ENCODE measurements at regions not wholly inside any gene's neighbourhood (a gene's known extent, or its start where the extent isn't known, plus 50 kb on each side); places are given as distances from the start of the nearest gene placed in this dataset.

- Mint-ChIP-seq H3K36me3 (ENCODE audit: insufficient read depth, unreplicated experiment) (no peaks in the 10 kb centered on the region), H3K27me3 (ENCODE audit: unreplicated experiment) (peaks cover 44% of the 10 kb centered on the region), H3K27ac (ENCODE audit: unreplicated experiment) (no peak overlapping the region), H3K4me1 (ENCODE audit: low read depth, unreplicated experiment) (no peaks in the 10 kb centered on the region), H3K9me3 (ENCODE audit: low read depth, unreplicated experiment) (no peaks in the 10 kb centered on the region), H3K4me3 (ENCODE audit: low read depth, unreplicated experiment) (no peak overlapping the region)
- intact Hi-C loops (cut with micrococcal nuclease; ENCODE audit: unreplicated experiment): loop anchor here (10.0 kb wide), 1 partner anchor 74 kb away; no protein-coding TSS in a partner anchor
- DNase-seq: no peak
- CTCF ChIA-PET: no interaction called here
- no peak for TF ChIP-seq CTCF (IDR thresholded peaks at IDR 0.05; ENCODE audit: unreplicated experiment)
- BruUV-seq (replicated peaks): no TSS peak
Observed at GRCh38 chr22:22138915-22139314, 105.7 kb upstream of the VPREB1 start.

- DNase-seq: no peak
- Mint-ChIP-seq H3K9me3 (ENCODE audit: low read depth, unreplicated experiment) (no peaks in the 10 kb centered on the region), H3K27me3 (ENCODE audit: unreplicated experiment) (peaks cover 37% of the 10 kb centered on the region), H3K27ac (ENCODE audit: unreplicated experiment) (no peak overlapping the region), H3K4me1 (ENCODE audit: low read depth, unreplicated experiment) (no peaks in the 10 kb centered on the region), H3K36me3 (ENCODE audit: insufficient read depth, unreplicated experiment) (no peaks in the 10 kb centered on the region), H3K4me3 (ENCODE audit: low read depth, unreplicated experiment) (no peak overlapping the region)
- CTCF ChIA-PET: no interaction called here
- intact Hi-C loops (cut with micrococcal nuclease; ENCODE audit: unreplicated experiment): loop anchor here (10.0 kb wide), 1 partner anchor 73 kb away; no protein-coding TSS in a partner anchor
- no TSS peak for BruUV-seq (replicated peaks)
- no peak for TF ChIP-seq CTCF (IDR thresholded peaks at IDR 0.05; ENCODE audit: unreplicated experiment)
Observed at GRCh38 chr22:22137891-22138290, 106.7 kb upstream of the VPREB1 start.

DNA sequence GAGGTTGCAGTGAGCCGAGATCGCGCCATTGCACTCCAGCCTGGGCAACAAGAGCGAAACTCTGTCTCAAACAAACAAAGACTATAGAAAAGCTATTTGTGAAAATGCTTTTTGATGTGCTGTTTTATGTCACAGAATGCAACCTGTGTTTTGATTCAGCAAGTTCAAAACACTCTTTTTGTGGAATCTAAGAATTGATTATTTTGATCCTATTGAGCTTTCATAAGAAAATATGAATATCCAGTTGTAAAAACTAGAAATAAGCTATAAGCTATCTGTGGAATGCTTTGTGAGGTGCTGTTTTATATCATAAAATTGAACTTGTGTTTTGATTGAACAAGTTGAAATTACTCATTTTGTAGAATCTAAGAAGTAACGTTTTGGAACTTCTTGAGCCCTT lies 110.7 kb upstream of the VPREB1 start:
- peaks cover 37% of the 10 kb centered on the region for H3K27me3 Mint-ChIP-seq (ENCODE audit: unreplicated experiment)

GRCh38 chr22:22130953-22131608 lies 113.5 kb upstream of the VPREB1 start:
- Mint-ChIP-seq H3K27me3 (ENCODE audit: unreplicated experiment) (peaks cover 63% of the 10 kb centered on the region), H3K36me3 (ENCODE audit: insufficient read depth, unreplicated experiment) (no peaks in the 10 kb centered on the region), H3K27ac (ENCODE audit: unreplicated experiment) (no peak overlapping the region), H3K9me3 (ENCODE audit: low read depth, unreplicated experiment) (no peaks in the 10 kb centered on the region), H3K4me3 (ENCODE audit: low read depth, unreplicated experiment) (no peak overlapping the region), H3K4me1 (ENCODE audit: low read depth, unreplicated experiment) (no peaks in the 10 kb centered on the region)
- no peak for TF ChIP-seq CTCF (IDR thresholded peaks at IDR 0.05; ENCODE audit: unreplicated experiment)
- no peak for DNase-seq
- CTCF ChIA-PET: interaction anchor here (1.2 kb wide), 1 partner anchor 20 kb away, joined by 3 read pairs; no protein-coding TSS in a partner anchor
- no TSS peak for BruUV-seq (replicated peaks)
- intact Hi-C loops (cut with micrococcal nuclease; ENCODE audit: unreplicated experiment): loop anchor here (10.0 kb wide), 1 partner anchor 66 kb away; no protein-coding TSS in a partner anchor

More for the DNA sequence above, 110.7 kb upstream of the VPREB1 start:
- Mint-ChIP-seq H3K27ac (ENCODE audit: unreplicated experiment) (no peak overlapping the region), H3K9me3 (ENCODE audit: low read depth, unreplicated experiment) (no peaks in the 10 kb centered on the region), H3K4me1 (ENCODE audit: low read depth, unreplicated experiment) (no peaks in the 10 kb centered on the region), H3K4me3 (ENCODE audit: low read depth, unreplicated experiment) (no peak overlapping the region), H3K36me3 (ENCODE audit: insufficient read depth, unreplicated experiment) (no peaks in the 10 kb centered on the region)
- no peak for DNase-seq
- CTCF ChIA-PET: interaction anchor here (1.7 kb wide), 1 partner anchor 23 kb away, joined by 3 read pairs; no protein-coding TSS in a partner anchor
- intact Hi-C loops (cut with micrococcal nuclease; ENCODE audit: unreplicated experiment): loop anchor here (10.0 kb wide), 1 partner anchor 69 kb away; no protein-coding TSS in a partner anchor
- no peak for TF ChIP-seq CTCF (IDR thresholded peaks at IDR 0.05; ENCODE audit: unreplicated experiment)
- no TSS peak for BruUV-seq (replicated peaks)

All from Calu3 (cell line).